ENCODE measurements at regions not wholly inside any gene's neighbourhood (a gene's known extent, or its start where the extent isn't known, plus 50 kb on each side); places are given as distances from the start of the nearest gene placed in this dataset.

- H3K4me1 ChIP-seq (ENCODE audit: insufficient read depth, low read length): no peaks in the 10 kb centered on the region
- no peaks in the 10 kb centered on the region for H3K9me3 ChIP-seq (ENCODE audit: low read length)
- H3K36me3 ChIP-seq (ENCODE audit: insufficient read depth, low read length): no peaks in the 10 kb centered on the region
- no peaks in the 10 kb centered on the region for H3K27me3 ChIP-seq (ENCODE audit: control insufficient read depth in 1 of 2, insufficient read depth in 2 of 2, low read length in 2 of 2)
- H3K4me3 ChIP-seq (ENCODE audit: low read depth in 1 of 2, low read length in 2 of 2): no peak overlapping the region
- no peak overlapping the region for H3K27ac ChIP-seq (ENCODE audit: low read depth, low read length)
- no peak overlapping the region for H3K9ac ChIP-seq (ENCODE audit: low read length)
These were observed 268.6 kb upstream of the PWP1 start for GRCh38 chr12:107417004-107417403.

GRCh38 chr12:107418981-107419380 is 266.6 kb upstream of the PWP1 start:
- Histone ChIP-seq H3K4me1 (ENCODE audit: insufficient read depth, low read length) (no peaks in the 10 kb centered on the region), H3K27ac (ENCODE audit: low read depth, low read length) (no peak overlapping the region), H3K27me3 (ENCODE audit: control insufficient read depth in 1 of 2, insufficient read depth in 2 of 2, low read length in 2 of 2) (no peaks in the 10 kb centered on the region), H3K4me3 (ENCODE audit: low read depth in 1 of 2, low read length in 2 of 2) (no peak overlapping the region), H3K9ac (ENCODE audit: low read length) (no peak overlapping the region), H3K9me3 (ENCODE audit: low read length) (no peaks in the 10 kb centered on the region), H3K36me3 (ENCODE audit: insufficient read depth, low read length) (no peaks in the 10 kb centered on the region)

DNA sequence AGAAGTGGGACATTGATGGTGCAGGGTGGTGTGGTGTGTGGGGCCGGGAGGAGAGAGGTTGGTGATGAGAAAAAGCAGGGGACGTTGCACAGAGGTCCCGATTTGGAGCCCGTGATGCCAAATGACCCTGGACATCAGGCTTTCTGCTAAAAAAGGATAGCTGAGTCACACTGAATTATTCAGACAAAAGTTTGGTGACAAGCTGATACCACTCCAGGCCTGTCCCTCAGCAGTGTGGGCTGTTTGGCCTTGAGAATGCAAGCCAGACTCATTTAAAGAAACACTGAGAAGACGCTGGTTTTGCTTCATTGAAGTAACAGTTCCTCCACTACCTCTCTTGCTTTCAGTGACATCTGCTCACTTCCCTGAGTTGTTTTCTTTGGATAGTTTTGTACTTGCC is 262.1 kb upstream of the PWP1 start:
- Histone ChIP-seq H3K9me3 (ENCODE audit: low read length) (no peaks in the 10 kb centered on the region), H3K27me3 (ENCODE audit: control insufficient read depth in 1 of 2, insufficient read depth in 2 of 2, low read length in 2 of 2) (no peaks in the 10 kb centered on the region), H3K9ac (ENCODE audit: low read length) (no peak overlapping the region), H3K36me3 (ENCODE audit: insufficient read depth, low read length) (no peaks in the 10 kb centered on the region), H3K4me3 (ENCODE audit: low read depth in 1 of 2, low read length in 2 of 2) (no peak overlapping the region), H3K4me1 (ENCODE audit: insufficient read depth, low read length) (no peaks in the 10 kb centered on the region), H3K27ac (ENCODE audit: low read depth, low read length) (no peak overlapping the region)

DNA sequence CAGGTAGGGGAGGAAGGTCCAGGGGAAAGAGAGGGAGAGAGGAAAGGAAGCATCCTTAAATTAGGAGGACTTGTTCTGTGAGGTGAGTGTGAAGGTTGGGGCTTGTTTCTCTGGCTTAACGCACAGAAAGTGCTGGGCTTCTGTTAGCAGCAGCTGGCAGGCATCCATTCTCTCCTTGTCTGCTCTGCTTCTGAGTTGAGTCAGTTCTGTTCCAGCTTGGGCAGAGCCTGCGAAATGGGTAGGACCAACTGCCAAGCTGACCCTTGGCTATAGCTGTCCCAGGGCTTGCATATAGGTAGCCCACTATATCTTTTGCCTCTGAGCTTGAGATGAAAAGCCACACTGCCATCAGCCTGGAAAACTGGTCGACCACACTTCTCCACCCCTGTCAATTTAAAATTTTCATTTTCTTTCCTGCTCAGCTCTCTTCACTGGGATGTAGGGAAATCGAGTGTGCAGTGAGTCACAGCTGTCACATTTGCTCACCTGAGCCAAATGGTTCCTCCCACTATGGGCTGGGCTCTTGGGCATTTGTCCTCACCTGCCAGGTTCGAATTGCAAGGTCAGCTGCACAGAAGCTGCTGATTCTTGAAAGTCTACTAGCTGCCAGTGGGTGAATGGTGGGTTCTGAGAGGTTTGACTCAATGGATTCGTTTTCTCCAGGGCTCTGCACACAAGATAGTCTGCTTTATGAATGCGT is 256.4 kb upstream of the PWP1 start:
- Histone ChIP-seq H3K27me3 (ENCODE audit: control insufficient read depth in 1 of 2, insufficient read depth in 2 of 2, low read length in 2 of 2) (no peaks in the 10 kb centered on the region), H3K36me3 (ENCODE audit: insufficient read depth, low read length) (no peaks in the 10 kb centered on the region), H3K4me1 (ENCODE audit: insufficient read depth, low read length) (no peaks in the 10 kb centered on the region), H3K9ac (ENCODE audit: low read length) (no peak overlapping the region), H3K27ac (ENCODE audit: low read depth, low read length) (no peak overlapping the region), H3K9me3 (ENCODE audit: low read length) (no peaks in the 10 kb centered on the region), H3K4me3 (ENCODE audit: low read depth in 1 of 2, low read length in 2 of 2) (no peak overlapping the region)

DNA sequence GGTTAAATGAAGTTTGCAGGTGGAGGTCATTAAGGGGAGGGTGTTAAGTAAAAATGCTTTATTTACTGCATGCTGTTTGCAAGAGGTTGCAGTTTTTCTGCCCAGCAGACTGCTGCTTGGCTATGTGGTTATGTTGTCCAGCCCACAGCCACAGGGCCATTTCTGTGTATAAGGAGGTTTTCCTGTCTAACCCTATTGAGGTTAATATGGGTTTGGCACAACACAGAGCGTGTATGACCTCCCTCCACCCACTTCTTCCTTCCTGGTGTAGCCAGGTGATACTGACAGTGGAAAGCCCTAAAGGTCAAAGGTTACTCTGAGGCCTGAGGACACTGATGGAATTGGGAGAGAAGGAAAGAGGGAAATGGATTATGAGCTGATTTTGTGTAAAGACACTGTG is 253.7 kb upstream of the PWP1 start:
- H3K4me3 ChIP-seq (ENCODE audit: low read depth in 1 of 2, low read length in 2 of 2): no peak overlapping the region
- no peaks in the 10 kb centered on the region for H3K36me3 ChIP-seq (ENCODE audit: insufficient read depth, low read length)
- H3K27me3 ChIP-seq (ENCODE audit: control insufficient read depth in 1 of 2, insufficient read depth in 2 of 2, low read length in 2 of 2): no peaks in the 10 kb centered on the region
- H3K9ac ChIP-seq (ENCODE audit: low read length): no peak overlapping the region
- H3K4me1 ChIP-seq (ENCODE audit: insufficient read depth, low read length): no peaks in the 10 kb centered on the region
- no peaks in the 10 kb centered on the region for H3K9me3 ChIP-seq (ENCODE audit: low read length)
- no peak overlapping the region for H3K27ac ChIP-seq (ENCODE audit: low read depth, low read length)

DNA sequence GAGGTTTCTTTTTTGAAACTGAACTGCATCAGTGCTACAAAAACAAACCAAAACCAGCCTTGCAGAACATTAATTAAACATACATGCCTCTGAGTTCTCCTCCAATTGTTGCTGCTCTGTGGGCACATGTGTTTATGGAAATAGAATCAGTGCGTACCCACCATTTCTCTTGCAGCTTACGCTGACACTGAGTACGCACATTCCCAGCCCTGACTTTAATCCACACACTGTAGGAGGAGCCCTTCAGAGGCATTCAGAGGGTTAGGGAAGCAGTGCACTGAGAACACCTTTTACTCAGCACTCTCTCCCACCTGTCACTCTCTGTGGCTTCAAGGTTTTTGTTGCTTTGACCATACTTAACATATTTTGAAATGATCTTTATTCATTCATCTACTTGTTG is 250.5 kb upstream of the PWP1 start:
- no peaks in the 10 kb centered on the region for H3K4me1 ChIP-seq (ENCODE audit: insufficient read depth, low read length)
- no peaks in the 10 kb centered on the region for H3K36me3 ChIP-seq (ENCODE audit: insufficient read depth, low read length)
- H3K9ac ChIP-seq (ENCODE audit: low read length): no peak overlapping the region
- H3K27ac ChIP-seq (ENCODE audit: low read depth, low read length): no peak overlapping the region
- no peaks in the 10 kb centered on the region for H3K9me3 ChIP-seq (ENCODE audit: low read length)
- H3K27me3 ChIP-seq (ENCODE audit: control insufficient read depth in 1 of 2, insufficient read depth in 2 of 2, low read length in 2 of 2): no peaks in the 10 kb centered on the region
- H3K4me3 ChIP-seq (ENCODE audit: low read depth in 1 of 2, low read length in 2 of 2): no peak overlapping the region

- Histone ChIP-seq H3K27me3 (ENCODE audit: control insufficient read depth in 1 of 2, insufficient read depth in 2 of 2, low read length in 2 of 2) (no peaks in the 10 kb centered on the region), H3K9ac (ENCODE audit: low read length) (no peak overlapping the region), H3K27ac (ENCODE audit: low read depth, low read length) (no peak overlapping the region), H3K4me3 (ENCODE audit: low read depth in 1 of 2, low read length in 2 of 2) (no peak overlapping the region), H3K36me3 (ENCODE audit: insufficient read depth, low read length) (no peaks in the 10 kb centered on the region), H3K9me3 (ENCODE audit: low read length) (no peaks in the 10 kb centered on the region), H3K4me1 (ENCODE audit: insufficient read depth, low read length) (no peaks in the 10 kb centered on the region)
These were observed 250.1 kb upstream of the PWP1 start for GRCh38 chr12:107435520-107435919.

GRCh38 chr12:107436376-107436775 is 249.2 kb upstream of the PWP1 start:
- H3K36me3 ChIP-seq (ENCODE audit: insufficient read depth, low read length): no peaks in the 10 kb centered on the region
- no peaks in the 10 kb centered on the region for H3K4me1 ChIP-seq (ENCODE audit: insufficient read depth, low read length)
- no peak overlapping the region for H3K27ac ChIP-seq (ENCODE audit: low read depth, low read length)
- H3K27me3 ChIP-seq (ENCODE audit: control insufficient read depth in 1 of 2, insufficient read depth in 2 of 2, low read length in 2 of 2): no peaks in the 10 kb centered on the region
- H3K9me3 ChIP-seq (ENCODE audit: low read length): no peaks in the 10 kb centered on the region
- H3K4me3 ChIP-seq (ENCODE audit: low read depth in 1 of 2, low read length in 2 of 2): no peak overlapping the region
- no peak overlapping the region for H3K9ac ChIP-seq (ENCODE audit: low read length)

GRCh38 chr12:107436836-107437235 is 248.8 kb upstream of the PWP1 start:
- Histone ChIP-seq H3K9me3 (ENCODE audit: low read length) (no peaks in the 10 kb centered on the region), H3K9ac (ENCODE audit: low read length) (no peak overlapping the region), H3K4me1 (ENCODE audit: insufficient read depth, low read length) (no peaks in the 10 kb centered on the region), H3K27ac (ENCODE audit: low read depth, low read length) (no peak overlapping the region), H3K4me3 (ENCODE audit: low read depth in 1 of 2, low read length in 2 of 2) (no peak overlapping the region), H3K27me3 (ENCODE audit: control insufficient read depth in 1 of 2, insufficient read depth in 2 of 2, low read length in 2 of 2) (no peaks in the 10 kb centered on the region), H3K36me3 (ENCODE audit: insufficient read depth, low read length) (no peaks in the 10 kb centered on the region)

- Histone ChIP-seq H3K9ac (ENCODE audit: low read length) (no peak overlapping the region), H3K4me3 (ENCODE audit: low read depth in 1 of 2, low read length in 2 of 2) (no peak overlapping the region), H3K27ac (ENCODE audit: low read depth, low read length) (no peak overlapping the region), H3K27me3 (ENCODE audit: control insufficient read depth in 1 of 2, insufficient read depth in 2 of 2, low read length in 2 of 2) (no peaks in the 10 kb centered on the region), H3K36me3 (ENCODE audit: insufficient read depth, low read length) (no peaks in the 10 kb centered on the region), H3K9me3 (ENCODE audit: low read length) (no peaks in the 10 kb centered on the region), H3K4me1 (ENCODE audit: insufficient read depth, low read length) (peaks cover 7% of the 10 kb centered on the region)
These were observed 247.6 kb upstream of the PWP1 start for GRCh38 chr12:107437954-107438353.

DNA sequence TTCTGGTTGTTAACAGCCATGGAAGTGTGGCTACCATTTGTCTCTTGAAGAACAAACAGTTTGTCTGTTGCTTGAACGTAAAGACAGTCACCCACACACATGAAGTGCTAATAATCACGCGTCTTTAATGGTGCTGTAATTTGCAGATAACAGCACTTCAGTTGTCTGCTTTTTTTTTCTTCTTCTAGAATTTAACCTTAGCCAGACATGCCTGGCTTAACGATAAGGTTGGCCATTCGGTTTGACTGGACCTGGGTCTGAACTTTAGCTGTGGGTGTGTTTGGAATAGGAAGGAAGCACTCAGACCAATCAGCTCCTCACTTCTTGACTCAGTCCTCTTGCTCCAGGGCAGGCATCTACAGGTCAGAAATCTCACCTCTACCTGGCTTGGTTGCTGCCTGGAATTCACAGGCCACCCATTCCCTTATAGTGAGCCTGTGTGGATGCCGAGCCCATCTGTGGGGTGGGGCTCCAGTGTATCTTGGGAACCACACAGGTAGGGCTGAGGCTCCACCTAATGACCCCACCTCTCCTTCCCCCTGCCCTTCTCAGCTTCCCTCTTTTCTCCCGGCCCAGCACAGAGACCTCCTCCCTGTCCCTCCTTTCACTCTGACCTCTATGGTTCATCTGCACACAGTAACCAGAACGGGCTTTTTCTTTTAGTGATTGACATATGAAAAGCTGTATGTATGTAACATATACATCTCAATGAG is 246.4 kb upstream of the PWP1 start:
- H3K9me3 ChIP-seq (ENCODE audit: low read length): no peaks in the 10 kb centered on the region
- H3K4me3 ChIP-seq (ENCODE audit: low read depth in 1 of 2, low read length in 2 of 2): no peak overlapping the region
- H3K36me3 ChIP-seq (ENCODE audit: insufficient read depth, low read length): no peaks in the 10 kb centered on the region
- no peak overlapping the region for H3K9ac ChIP-seq (ENCODE audit: low read length)
- no peak overlapping the region for H3K27ac ChIP-seq (ENCODE audit: low read depth, low read length)
- no peaks in the 10 kb centered on the region for H3K27me3 ChIP-seq (ENCODE audit: control insufficient read depth in 1 of 2, insufficient read depth in 2 of 2, low read length in 2 of 2)
- peaks cover 7% of the 10 kb centered on the region for H3K4me1 ChIP-seq (ENCODE audit: insufficient read depth, low read length)

GRCh38 chr12:107440606-107441005 is 245.0 kb upstream of the PWP1 start:
- Histone ChIP-seq H3K9me3 (ENCODE audit: low read length) (no peaks in the 10 kb centered on the region), H3K4me1 (ENCODE audit: insufficient read depth, low read length) (peaks cover 7% of the 10 kb centered on the region), H3K4me3 (ENCODE audit: low read depth in 1 of 2, low read length in 2 of 2) (no peak overlapping the region), H3K27me3 (ENCODE audit: control insufficient read depth in 1 of 2, insufficient read depth in 2 of 2, low read length in 2 of 2) (no peaks in the 10 kb centered on the region), H3K27ac (ENCODE audit: low read depth, low read length) (no peak overlapping the region), H3K36me3 (ENCODE audit: insufficient read depth, low read length) (no peaks in the 10 kb centered on the region), H3K9ac (ENCODE audit: low read length) (no peak overlapping the region)
